K562 (cell line): ENCODE measurements at regions not wholly inside any gene's neighbourhood (a gene's known extent, or its start where the extent isn't known, plus 50 kb on each side); places are given as distances from the start of the nearest gene placed in this dataset.

Experiments used
- BRF1 ChIP-seq: IDR thresholded peaks from 3 replicates; pipeline ENCODE4 v1.6.1; 2011; ENCODE audit warnings: borderline replicate concordance, mild to moderate bottlenecking; ENCODE audit not compliant: insufficient read length; ENCODE audit errors: extremely low read depth
- EP300 ChIP-seq: IDR thresholded peaks from 2 replicates; pipeline ENCODE4 v1.6.1; 2012; ENCODE audit warnings: low read length, improper control_type of control experiment
- FOXP1 ChIP-seq: sonication (generic); formaldehyde crosslinking; IDR thresholded peaks from 2 replicates; pipeline ENCODE4 v1.8.0; 2022; ENCODE audit warnings: mild to moderate bottlenecking, missing genetic modification reagents
- JUN ChIP-seq, 2 experiments: sonication (generic) in 1 of 2; formaldehyde crosslinking in 1 of 2; IDR thresholded peaks; 2 replicates each; pipeline versions ENCODE4 v1.6.1 to v1.8.0; 2012 to 2022; ENCODE audit warnings: borderline replicate concordance in 2 of 2, mild to moderate bottlenecking in 2 of 2, improper control_type of control experiment in 1 of 2, low read depth in 1 of 2, low read length in 1 of 2, missing genetic modification reagents in 1 of 2
- KAT2B ChIP-seq: IDR thresholded peaks from one replicate; pipeline ENCODE4 v1.6.1; 2012; ENCODE audit warnings: low read depth, mild to moderate bottlenecking, control low read depth, inconsistent platforms, low read length, moderate library complexity
- KAT7 ChIP-seq: sonication (generic); formaldehyde crosslinking; IDR thresholded peaks from 2 replicates; pipeline ENCODE4 v1.8.0; 2022; ENCODE audit warnings: missing genetic modification reagents, mild to moderate bottlenecking, borderline replicate concordance
- KDM1A ChIP-seq, 2 experiments: fragments of 450-650 bp; IDR thresholded peaks; 2 replicates each; pipeline ENCODE4 v1.6.1; 2016; ENCODE audit warnings: mild to moderate bottlenecking in 2 of 2
- MCM3 ChIP-seq: fragments of 450-650 bp; IDR thresholded peaks from 2 replicates; pipeline ENCODE4 v1.6.1; 2016
- MEIS2 ChIP-seq: fragments of 450-650 bp; IDR thresholded peaks from 2 replicates; pipeline ENCODE4 v1.6.1; 2014; ENCODE audit warnings: mild to moderate bottlenecking; ENCODE audit not compliant: partially characterized antibody
- MTA2 ChIP-seq: fragments of 450-650 bp; IDR thresholded peaks from 2 replicates; pipeline ENCODE4 v1.6.1; 2016; ENCODE audit warnings: low read depth
- POLR2B ChIP-seq: fragments of 450-650 bp; IDR thresholded peaks from 2 replicates; pipeline ENCODE4 v1.6.1; 2018; ENCODE audit warnings: low read depth; ENCODE audit not compliant: partially characterized antibody
- PPARD ChIP-seq: fragments of 250-450 bp; sonication (Bioruptor Pico); IDR thresholded peaks from 2 replicates; pipeline ENCODE4 v1.8.0; 2022; ENCODE audit warnings: inconsistent platforms, mild to moderate bottlenecking, moderate library complexity
- PRMT5 ChIP-seq: sonication (generic); formaldehyde crosslinking; IDR thresholded peaks from 2 replicates; pipeline ENCODE4 v1.5.0; 2020; ENCODE audit warnings: missing genetic modification reagents
- SMAD4 ChIP-seq: fragments of 250-450 bp; sonication (Bioruptor Pico); conservative IDR thresholded peaks from 2 replicates; pipeline ENCODE4 v1.8.0; 2021; ENCODE audit warnings: inconsistent platforms, mild to moderate bottlenecking, moderate library complexity
- ZNF41 ChIP-seq: fragments of 250-450 bp; sonication (Bioruptor Pico); conservative IDR thresholded peaks from 2 replicates; pipeline ENCODE4 v1.4.0; 2020; ENCODE audit warnings: mild to moderate bottlenecking
- ZNF436 ChIP-seq: fragments of 250-450, 450-650 bp; sonication (Bioruptor Pico); formaldehyde crosslinking; IDR thresholded peaks from 2 replicates; pipeline ENCODE4 v1.7.0; 2020; ENCODE audit warnings: mild to moderate bottlenecking
- TF ChIP-seq, protein P1 (sequence below), 2 experiments: fragments of 450-650 bp; conservative IDR thresholded peaks; 2 replicates each; pipeline ENCODE4 v1.6.1; 2017; ENCODE audit warnings: mild to moderate bottlenecking in 2 of 2, moderate library complexity in 2 of 2
- TF ChIP-seq, protein P2 (sequence below): sonication (generic); formaldehyde crosslinking; IDR thresholded peaks from 2 replicates; pipeline ENCODE4 v1.8.1; 2022; ENCODE audit warnings: missing genetic modification reagents
- TF ChIP-seq, protein P3 (sequence below), 2 experiments: fragments of 450-650 bp in 1 of 2; sonication (generic) in 1 of 2; formaldehyde crosslinking in 1 of 2; IDR thresholded peaks in 1 of 2; conservative IDR thresholded peaks in 1 of 2; 2 replicates each; pipeline versions ENCODE4 v1.6.1 to v1.8.1; 2016 to 2023; ENCODE audit warnings: mild to moderate bottlenecking in 2 of 2, moderate library complexity in 2 of 2, inconsistent platforms in 1 of 2, missing genetic modification reagents in 1 of 2
- TF ChIP-seq, protein P4 (sequence below): fragments of 250-450 bp; sonication (Bioruptor Pico); IDR thresholded peaks from 2 replicates; pipeline ENCODE4 v1.8.0; 2021; ENCODE audit warnings: moderate library complexity, mild to moderate bottlenecking, inconsistent platforms

- TF ChIP-seq, protein P1, sequence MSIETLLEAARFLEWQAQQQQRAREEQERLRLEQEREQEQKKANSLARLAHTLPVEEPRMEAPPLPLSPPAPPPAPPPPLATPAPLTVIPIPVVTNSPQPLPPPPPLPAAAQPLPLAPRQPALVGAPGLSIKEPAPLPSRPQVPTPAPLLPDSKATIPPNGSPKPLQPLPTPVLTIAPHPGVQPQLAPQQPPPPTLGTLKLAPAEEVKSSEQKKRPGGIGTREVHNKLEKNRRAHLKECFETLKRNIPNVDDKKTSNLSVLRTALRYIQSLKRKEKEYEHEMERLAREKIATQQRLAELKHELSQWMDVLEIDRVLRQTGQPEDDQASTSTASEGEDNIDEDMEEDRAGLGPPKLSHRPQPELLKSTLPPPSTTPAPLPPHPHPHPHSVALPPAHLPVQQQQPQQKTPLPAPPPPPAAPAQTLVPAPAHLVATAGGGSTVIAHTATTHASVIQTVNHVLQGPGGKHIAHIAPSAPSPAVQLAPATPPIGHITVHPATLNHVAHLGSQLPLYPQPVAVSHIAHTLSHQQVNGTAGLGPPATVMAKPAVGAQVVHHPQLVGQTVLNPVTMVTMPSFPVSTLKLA (conservative IDR thresholded peaks at IDR 0.05) = no peak
- TF ChIP-seq MEIS2 = peak; percentile 60
- TF ChIP-seq, protein P2, sequence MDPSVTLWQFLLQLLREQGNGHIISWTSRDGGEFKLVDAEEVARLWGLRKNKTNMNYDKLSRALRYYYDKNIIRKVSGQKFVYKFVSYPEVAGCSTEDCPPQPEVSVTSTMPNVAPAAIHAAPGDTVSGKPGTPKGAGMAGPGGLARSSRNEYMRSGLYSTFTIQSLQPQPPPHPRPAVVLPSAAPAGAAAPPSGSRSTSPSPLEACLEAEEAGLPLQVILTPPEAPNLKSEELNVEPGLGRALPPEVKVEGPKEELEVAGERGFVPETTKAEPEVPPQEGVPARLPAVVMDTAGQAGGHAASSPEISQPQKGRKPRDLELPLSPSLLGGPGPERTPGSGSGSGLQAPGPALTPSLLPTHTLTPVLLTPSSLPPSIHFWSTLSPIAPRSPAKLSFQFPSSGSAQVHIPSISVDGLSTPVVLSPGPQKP = no peak
- no peak for TF ChIP-seq POLR2B
- TF ChIP-seq PRMT5 (CRISPR knock-in tag) = no peak
- TF ChIP-seq MCM3 = no peak
- no peak for TF ChIP-seq MTA2
- no peak for TF ChIP-seq PPARD
- no peak for TF ChIP-seq KDM1A (IDR thresholded peaks at IDR 0.05)
- TF ChIP-seq ZNF436 (CRISPR knock-in tag) = no peak
- TF ChIP-seq FOXP1 (CRISPR knock-in tag) = no peak
- TF ChIP-seq, protein P3, sequence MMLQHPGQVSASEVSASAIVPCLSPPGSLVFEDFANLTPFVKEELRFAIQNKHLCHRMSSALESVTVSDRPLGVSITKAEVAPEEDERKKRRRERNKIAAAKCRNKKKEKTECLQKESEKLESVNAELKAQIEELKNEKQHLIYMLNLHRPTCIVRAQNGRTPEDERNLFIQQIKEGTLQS (IDR thresholded peaks at IDR 0.05) = peak; percentile 55
- TF ChIP-seq, protein P3 (CRISPR knock-in tag; conservative IDR thresholded peaks at IDR 0.05) = no peak
- TF ChIP-seq KAT7 = no peak
- TF ChIP-seq ZNF41 = no peak
- TF ChIP-seq KAT2B = no peak
- TF ChIP-seq, protein P4, sequence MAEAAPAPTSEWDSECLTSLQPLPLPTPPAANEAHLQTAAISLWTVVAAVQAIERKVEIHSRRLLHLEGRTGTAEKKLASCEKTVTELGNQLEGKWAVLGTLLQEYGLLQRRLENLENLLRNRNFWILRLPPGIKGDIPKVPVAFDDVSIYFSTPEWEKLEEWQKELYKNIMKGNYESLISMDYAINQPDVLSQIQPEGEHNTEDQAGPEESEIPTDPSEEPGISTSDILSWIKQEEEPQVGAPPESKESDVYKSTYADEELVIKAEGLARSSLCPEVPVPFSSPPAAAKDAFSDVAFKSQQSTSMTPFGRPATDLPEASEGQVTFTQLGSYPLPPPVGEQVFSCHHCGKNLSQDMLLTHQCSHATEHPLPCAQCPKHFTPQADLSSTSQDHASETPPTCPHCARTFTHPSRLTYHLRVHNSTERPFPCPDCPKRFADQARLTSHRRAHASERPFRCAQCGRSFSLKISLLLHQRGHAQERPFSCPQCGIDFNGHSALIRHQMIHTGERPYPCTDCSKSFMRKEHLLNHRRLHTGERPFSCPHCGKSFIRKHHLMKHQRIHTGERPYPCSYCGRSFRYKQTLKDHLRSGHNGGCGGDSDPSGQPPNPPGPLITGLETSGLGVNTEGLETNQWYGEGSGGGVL (CRISPR knock-in tag) = no peak
- TF ChIP-seq BRF1 = no peak
- TF ChIP-seq JUN (IDR thresholded peaks at IDR 0.05; ENCODE audit: borderline replicate concordance, low read depth, low read length) = 0 out of 2 replicates have a peak, but pooled peaks have one; percentile 50
- TF ChIP-seq JUN (CRISPR knock-in tag; IDR thresholded peaks at IDR 0.05; ENCODE audit: borderline replicate concordance) = no peak
- TF ChIP-seq SMAD4 (CRISPR knock-in tag) = no peak
- no peak for TF ChIP-seq EP300
Observed at GRCh38 chr7:10860516-10860915, 113.2 kb upstream of the PHF14 start (continued).
